Caco-2 (cell line): ENCODE measurements at regions not wholly inside any gene's neighbourhood (a gene's known extent, or its start where the extent isn't known, plus 50 kb on each side); places are given as distances from the start of the nearest gene placed in this dataset.
A peak's percentile ranks its signal among the peaks of the same experiment; 100 is the strongest.

ENCODE experiments used
- BruUV-seq: library from RNA; stranded (reverse); fragments of 400-500 nt; replicated peaks from 2 replicates; lab custom pipeline; 2021; lab: Mats Ljungman, UMichigan
- CTCF ChIA-PET: fragments of 300-600 bp; sonication (Branson Sonifier 250); formaldehyde crosslinking; loops from one replicate; lab custom pipeline; 2022; ENCODE audit warnings: antibody characterized with exemption; lab: Charles Lee
- POLR2A ChIA-PET: fragments of 300-600 bp; sonication (Branson Sonifier 250); formaldehyde crosslinking; loops from one replicate; lab custom pipeline; 2022; ENCODE audit warnings: antibody characterized with exemption; lab: Charles Lee
- DNase-seq, 2 experiments: peaks; one replicate each; pipeline versions ENCODE4 v3.0.0 to v3.0.0-alpha.2; 2020 to 2022
- H3K27me3 ChIP-seq: replicated peaks from 2 replicates; pipeline ENCODE4 v1.6.0; 2011; ENCODE audit warnings: low read length; ENCODE audit not compliant: control insufficient read depth, insufficient read depth
- H3K36me3 ChIP-seq: 2 replicates; pipeline ENCODE4 v1.5.1; 2011; ENCODE audit warnings: low read length; ENCODE audit not compliant: control insufficient read depth, insufficient read depth
- H3K4me1 ChIP-seq: fragments of 250-450 bp; sonication (Bioruptor Pico); 2 replicates; pipeline ENCODE4 v1.5.1; 2020; ENCODE audit warnings: mild to moderate bottlenecking
- H3K4me3 ChIP-seq: 2 replicates; pipeline ENCODE4 v1.5.1; 2011; ENCODE audit warnings: low read depth, mild to moderate bottlenecking, control low read depth, low read length
- H3K9me3 ChIP-seq: fragments of 250-450 bp; sonication (Bioruptor Pico); 2 replicates; pipeline ENCODE4 v1.5.1; 2020; ENCODE audit warnings: mild to moderate bottlenecking, moderate library complexity
- H3K27ac Mint-ChIP-seq: one replicate; pipeline ENCODE4 v1.8.0; 2022; ENCODE audit warnings: mixed read lengths; ENCODE audit not compliant: unreplicated experiment
- H3K27me3 Mint-ChIP-seq: one replicate; pipeline ENCODE4 v1.8.0; 2022; ENCODE audit warnings: mixed read lengths; ENCODE audit not compliant: insufficient read depth, unreplicated experiment
- H3K36me3 Mint-ChIP-seq: one replicate; pipeline ENCODE4 v1.8.0; 2022; ENCODE audit warnings: mild to moderate bottlenecking, mixed read lengths; ENCODE audit not compliant: insufficient read depth, unreplicated experiment
- H3K4me1 Mint-ChIP-seq: one replicate; pipeline ENCODE4 v1.8.0; 2022; ENCODE audit warnings: low read depth, mixed read lengths; ENCODE audit not compliant: unreplicated experiment
- H3K4me3 Mint-ChIP-seq: one replicate; pipeline ENCODE4 v1.8.0; 2022; ENCODE audit warnings: mild to moderate bottlenecking, moderate library complexity, mixed read lengths; ENCODE audit not compliant: unreplicated experiment
- H3K9me3 Mint-ChIP-seq: one replicate; pipeline ENCODE4 v1.8.0; 2022; ENCODE audit warnings: mixed read lengths; ENCODE audit not compliant: unreplicated experiment
- intact Hi-C: fragments of 100-400 bp; cut with micrococcal nuclease; formaldehyde crosslinking; loops from one replicate; pipeline ENCODE4 v1.10.0; 2022; ENCODE audit not compliant: unreplicated experiment
- TF ChIP-seq, protein P1 (sequence below), 2 experiments: fragments of 200-600 bp in 1 of 2; IDR thresholded peaks; 1 replicate in 1 of 2; 2 replicates in 1 of 2; pipeline versions ENCODE4 v1.5.1 to v1.8.0; 2011 to 2022; ENCODE audit warnings: antibody characterized with exemption in 1 of 2, control low read depth in 1 of 2, inconsistent platforms in 1 of 2, low read depth in 1 of 2, low read length in 1 of 2, mild to moderate bottlenecking in 1 of 2, moderate library complexity in 1 of 2; ENCODE audit not compliant: insufficient read depth in 1 of 2, severe bottlenecking in 1 of 2, unreplicated experiment in 1 of 2

DNA sequence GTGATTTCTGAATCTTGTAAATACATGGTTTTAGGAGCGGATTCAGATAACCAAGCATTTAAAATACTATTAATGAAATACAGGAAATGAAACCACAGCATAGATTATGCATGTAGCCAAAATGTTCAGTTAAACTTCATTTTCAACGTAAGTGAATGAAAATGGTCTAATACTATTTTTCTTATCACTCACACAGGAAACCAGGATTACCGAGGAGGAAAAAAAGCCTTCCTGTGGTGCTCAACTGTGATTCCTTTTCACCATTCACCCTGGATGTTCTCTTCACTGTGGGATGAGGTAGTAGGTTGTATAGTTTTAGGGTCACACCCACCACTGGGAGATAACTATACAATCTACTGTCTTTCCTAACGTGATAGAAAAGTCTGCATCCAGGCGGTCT, 83.4 kb upstream of the ZNF169 start:
- H3K27ac Mint-ChIP-seq = no peak overlapping the region
- Histone ChIP-seq H3K9me3 (no peaks in the 10 kb centered on the region), H3K4me1 (no peaks in the 10 kb centered on the region), H3K4me3 (no peak overlapping the region), H3K36me3 (peaks cover 3% of the 10 kb centered on the region), H3K27me3 (no peaks in the 10 kb centered on the region)
- CTCF ChIA-PET = interaction anchor here (0.6 kb wide), 1 partner anchor 19 kb away, joined by 3 read pairs; no protein-coding TSS in a partner anchor
- H3K4me3 Mint-ChIP-seq = no peak overlapping the region
- intact Hi-C loops = no loop called here
- no peak for DNase-seq
- no peaks in the 10 kb centered on the region for H3K27me3 Mint-ChIP-seq
- TF ChIP-seq, protein P1, sequence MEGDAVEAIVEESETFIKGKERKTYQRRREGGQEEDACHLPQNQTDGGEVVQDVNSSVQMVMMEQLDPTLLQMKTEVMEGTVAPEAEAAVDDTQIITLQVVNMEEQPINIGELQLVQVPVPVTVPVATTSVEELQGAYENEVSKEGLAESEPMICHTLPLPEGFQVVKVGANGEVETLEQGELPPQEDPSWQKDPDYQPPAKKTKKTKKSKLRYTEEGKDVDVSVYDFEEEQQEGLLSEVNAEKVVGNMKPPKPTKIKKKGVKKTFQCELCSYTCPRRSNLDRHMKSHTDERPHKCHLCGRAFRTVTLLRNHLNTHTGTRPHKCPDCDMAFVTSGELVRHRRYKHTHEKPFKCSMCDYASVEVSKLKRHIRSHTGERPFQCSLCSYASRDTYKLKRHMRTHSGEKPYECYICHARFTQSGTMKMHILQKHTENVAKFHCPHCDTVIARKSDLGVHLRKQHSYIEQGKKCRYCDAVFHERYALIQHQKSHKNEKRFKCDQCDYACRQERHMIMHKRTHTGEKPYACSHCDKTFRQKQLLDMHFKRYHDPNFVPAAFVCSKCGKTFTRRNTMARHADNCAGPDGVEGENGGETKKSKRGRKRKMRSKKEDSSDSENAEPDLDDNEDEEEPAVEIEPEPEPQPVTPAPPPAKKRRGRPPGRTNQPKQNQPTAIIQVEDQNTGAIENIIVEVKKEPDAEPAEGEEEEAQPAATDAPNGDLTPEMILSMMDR (IDR thresholded peaks at IDR 0.05; ENCODE audit: insufficient read depth in 1 of 2, low read depth in 1 of 2, low read length in 1 of 2, severe bottlenecking in 1 of 2, unreplicated experiment in 1 of 2) = no peak
- no peaks in the 10 kb centered on the region for H3K4me1 Mint-ChIP-seq
- H3K36me3 Mint-ChIP-seq = peaks cover 62% of the 10 kb centered on the region
- no TSS peak for BruUV-seq
- POLR2A ChIA-PET = no interaction called here
- no peaks in the 10 kb centered on the region for H3K9me3 Mint-ChIP-seq

DNA sequence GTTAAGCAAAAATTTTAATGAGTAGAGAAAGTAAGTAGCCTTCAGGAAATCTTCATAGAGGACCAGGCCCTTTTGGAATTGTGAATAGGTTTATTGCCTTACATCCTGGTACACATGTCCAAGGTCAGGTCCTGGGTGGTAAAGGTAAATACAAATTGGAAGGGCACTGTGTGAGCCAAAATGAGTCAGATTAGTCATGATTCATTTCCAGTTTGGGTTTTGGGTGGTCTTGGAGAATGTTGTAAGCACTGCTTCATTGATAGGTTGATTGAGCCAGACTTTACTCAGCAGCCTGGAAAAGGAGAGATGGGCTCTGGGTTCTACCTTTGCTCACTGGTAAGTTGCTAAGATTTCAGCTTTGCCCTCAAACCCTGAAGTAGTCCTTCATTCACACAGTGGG, 82.5 kb upstream of the ZNF169 start:
- TF ChIP-seq, protein P1 (IDR thresholded peaks at IDR 0.05; ENCODE audit: insufficient read depth in 1 of 2, low read depth in 1 of 2, low read length in 1 of 2, severe bottlenecking in 1 of 2, unreplicated experiment in 1 of 2) = no peak
- Histone ChIP-seq H3K4me1 (no peaks in the 10 kb centered on the region), H3K36me3 (peaks cover 3% of the 10 kb centered on the region), H3K4me3 (no peak overlapping the region), H3K27me3 (no peaks in the 10 kb centered on the region), H3K9me3 (no peaks in the 10 kb centered on the region)
- no peaks in the 10 kb centered on the region for H3K27me3 Mint-ChIP-seq
- ChIA-PET CTCF (no interaction called here), POLR2A (no interaction called here)
- peaks cover 72% of the 10 kb centered on the region for H3K36me3 Mint-ChIP-seq
- BruUV-seq = TSS peak; percentile 0
- no peak overlapping the region for H3K4me3 Mint-ChIP-seq
- no peak overlapping the region for H3K27ac Mint-ChIP-seq
- intact Hi-C loops = no loop called here
- no peak for DNase-seq
- no peaks in the 10 kb centered on the region for H3K4me1 Mint-ChIP-seq
- no peaks in the 10 kb centered on the region for H3K9me3 Mint-ChIP-seq

- ChIA-PET CTCF (no interaction called here), POLR2A (interaction anchor here (0.9 kb wide), 1 partner anchor 12 kb away, joined by 5 read pairs; no protein-coding TSS in a partner anchor)
- H3K4me3 ChIP-seq = no peak overlapping the region
- BruUV-seq = no TSS peak
- no peaks in the 10 kb centered on the region for H3K4me1 ChIP-seq
- no peaks in the 10 kb centered on the region for H3K27me3 ChIP-seq
- H3K4me3 Mint-ChIP-seq = no peak overlapping the region
- H3K27me3 Mint-ChIP-seq = no peaks in the 10 kb centered on the region
- TF ChIP-seq, protein P1 (IDR thresholded peaks at IDR 0.05; ENCODE audit: insufficient read depth in 1 of 2, low read depth in 1 of 2, low read length in 1 of 2, severe bottlenecking in 1 of 2, unreplicated experiment in 1 of 2) = no peak
- H3K9me3 ChIP-seq = no peaks in the 10 kb centered on the region
- H3K36me3 ChIP-seq = peaks cover 4% of the 10 kb centered on the region
- intact Hi-C loops = no loop called here
- DNase-seq = no peak
- no peak overlapping the region for H3K27ac Mint-ChIP-seq
- H3K9me3 Mint-ChIP-seq = no peaks in the 10 kb centered on the region
- H3K36me3 Mint-ChIP-seq = peaks cover 68% of the 10 kb centered on the region
- H3K4me1 Mint-ChIP-seq = no peaks in the 10 kb centered on the region
These were observed 80.2 kb upstream of the ZNF169 start for GRCh38 chr9:94178927-94179326.
